Epidermal melanocyte (primary cell): ENCODE measurements at regions not wholly inside any gene's neighbourhood (a gene's known extent, or its start where the extent isn't known, plus 50 kb on each side); places are given as distances from the start of the nearest gene placed in this dataset.

Experiments used
- DNase-seq: peaks from one replicate; pipeline ENCODE4 v3.0.0; 2011; ENCODE audit warnings: low spot score; ENCODE audit not compliant: insufficient read length

- no peak for DNase-seq
These were observed 67.3 kb upstream of the CDON start for GRCh38 chr11:126129727-126130671.

GRCh38 chr11:126127898-126128297 lies 65.2 kb upstream of the CDON start:
- no peak for DNase-seq

GRCh38 chr11:126127284-126127845 lies 64.7 kb upstream of the CDON start:
- DNase-seq: no peak

- DNase-seq: no peak
These were observed 61.6 kb upstream of the CDON start for GRCh38 chr11:126124231-126124661.

- DNase-seq: no peak
These were observed 61.0 kb upstream of the CDON start for GRCh38 chr11:126123686-126124085.

- DNase-seq: no peak
These were observed 60.2 kb upstream of the CDON start for GRCh38 chr11:126122863-126123262.

- DNase-seq: no peak
These were observed 58.6 kb upstream of the CDON start for GRCh38 chr11:126121296-126121695.

GRCh38 chr11:126118806-126119205 lies 56.1 kb upstream of the CDON start:
- no peak for DNase-seq

GRCh38 chr11:126115816-126116331 lies 53.2 kb upstream of the CDON start:
- DNase-seq: no peak

GRCh38 chr11:126115127-126115495 lies 52.4 kb upstream of the CDON start:
- no peak for DNase-seq

GRCh38 chr11:126114486-126115126 lies 51.9 kb upstream of the CDON start:
- no peak for DNase-seq

- DNase-seq: no peak
These were observed 51.3 kb upstream of the CDON start for GRCh38 chr11:126113963-126114362.

GRCh38 chr11:126113515-126113957 lies 50.9 kb upstream of the CDON start:
- DNase-seq: peak; percentile 34

GRCh38 chr11:126113012-126113411 lies 50.3 kb upstream of the CDON start:
- no peak for DNase-seq

- no peak for DNase-seq
These were observed 49.9 kb upstream of the CDON start for GRCh38 chr11:126112547-126112946.
